CD4-positive, alpha-beta T cell treated with Interleukin-17A for 1 hour (primary cell): ENCODE measurements at regions not wholly inside any gene's neighbourhood (a gene's known extent, or its start where the extent isn't known, plus 50 kb on each side); places are given as distances from the start of the nearest gene placed in this dataset.

Source experiments
- DNase-seq: peaks from one replicate; pipeline ENCODE4 v3.0.0-alpha.2; 2020

DNA sequence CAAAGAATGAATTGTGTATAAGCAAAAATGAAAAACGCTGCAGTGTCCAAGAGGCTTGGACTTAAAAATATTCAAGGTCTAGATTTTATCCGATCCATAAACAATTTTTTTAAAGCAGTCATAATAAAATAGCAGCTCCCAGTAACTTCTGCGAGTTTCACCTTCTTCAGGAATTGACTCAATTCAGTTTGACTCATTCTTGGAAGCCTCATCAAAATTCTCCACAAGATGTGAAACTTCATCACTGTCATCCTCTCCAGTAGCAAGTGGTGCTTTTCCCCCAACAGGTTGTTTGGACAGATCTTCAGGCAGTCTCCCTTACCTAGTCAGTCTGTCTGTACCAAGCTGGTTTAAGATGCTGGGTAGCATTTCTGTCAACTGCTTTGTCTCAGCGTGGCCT, 93.5 kb upstream of the FOXG1 start:
- DNase-seq = no peak

DNA sequence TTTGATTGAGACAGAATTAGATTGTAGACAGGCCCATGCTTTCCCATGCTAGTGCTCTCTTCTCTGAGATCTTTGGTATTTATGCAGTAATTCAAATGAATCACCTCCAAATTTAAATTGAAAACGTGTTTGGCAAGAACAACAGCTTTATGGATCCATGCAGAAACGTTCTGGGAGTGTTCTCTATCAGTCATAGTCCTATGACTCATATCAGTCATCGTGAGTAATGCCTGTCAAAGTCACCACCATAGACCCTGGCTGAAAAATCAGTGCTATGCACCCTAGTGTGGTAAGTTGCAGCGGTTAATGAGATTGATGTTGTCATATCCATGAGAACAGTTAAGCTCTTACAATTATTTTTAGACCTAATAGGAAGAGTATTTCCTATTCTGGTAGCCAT, 90.1 kb upstream of the FOXG1 start:
- DNase-seq = no peak

DNA sequence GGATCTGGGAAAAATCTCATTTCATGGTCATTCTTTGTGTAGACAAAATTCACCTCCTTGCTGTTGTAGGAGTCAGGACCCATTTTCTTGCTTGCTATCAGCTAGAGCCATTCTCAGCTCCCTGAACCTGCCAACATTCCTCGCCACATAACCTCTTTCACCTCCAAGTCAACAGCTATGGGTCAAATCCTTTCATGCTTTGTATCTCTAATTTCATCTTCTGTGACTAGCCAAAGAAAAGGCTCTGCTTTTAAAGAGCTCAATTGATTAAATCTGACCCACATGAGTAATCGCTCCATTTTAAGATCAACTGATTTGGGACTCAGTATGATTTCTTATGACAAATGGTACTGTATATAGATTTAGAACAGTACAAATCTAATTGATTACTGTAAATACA, 89.2 kb upstream of the FOXG1 start:
- no peak for DNase-seq

DNA sequence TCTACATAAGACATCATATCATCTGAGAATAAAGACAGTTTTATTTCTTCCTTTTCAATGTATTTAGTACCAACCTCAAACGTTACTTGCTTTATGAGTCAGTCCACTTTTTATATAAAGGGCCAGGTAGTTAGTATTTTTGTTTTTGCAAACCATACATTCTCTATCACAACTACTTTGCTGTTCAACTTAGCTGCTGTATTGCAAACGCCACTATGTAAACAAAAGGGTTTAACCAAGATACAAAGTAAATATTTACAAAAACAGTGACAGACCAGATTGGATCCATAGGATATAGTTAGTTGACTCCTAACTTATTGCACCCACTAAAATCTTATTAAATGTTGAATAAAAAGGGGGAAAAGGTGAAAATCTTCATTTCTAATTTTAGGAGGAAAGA, 87.7 kb upstream of the FOXG1 start:
- no peak for DNase-seq

DNA sequence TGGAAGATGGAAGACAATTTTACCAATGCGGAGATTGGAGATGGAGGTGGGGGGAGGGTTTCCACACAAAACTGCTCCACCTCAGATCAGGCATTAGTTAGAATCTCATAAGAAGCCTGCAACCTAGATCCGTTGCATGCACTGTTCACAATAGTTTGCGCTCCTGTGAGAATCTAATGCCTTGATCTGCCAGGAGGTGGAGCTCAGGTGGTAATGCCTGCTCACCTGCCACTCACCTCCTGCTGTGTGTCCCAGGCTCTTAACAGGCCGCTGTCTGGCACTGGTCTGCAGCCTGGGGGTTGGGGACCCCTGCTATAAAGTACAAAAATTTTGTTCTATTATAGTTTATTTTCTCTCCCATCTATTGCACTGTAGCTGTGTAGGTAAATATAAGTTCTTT, 84.9 kb upstream of the FOXG1 start:
- no peak for DNase-seq

DNA sequence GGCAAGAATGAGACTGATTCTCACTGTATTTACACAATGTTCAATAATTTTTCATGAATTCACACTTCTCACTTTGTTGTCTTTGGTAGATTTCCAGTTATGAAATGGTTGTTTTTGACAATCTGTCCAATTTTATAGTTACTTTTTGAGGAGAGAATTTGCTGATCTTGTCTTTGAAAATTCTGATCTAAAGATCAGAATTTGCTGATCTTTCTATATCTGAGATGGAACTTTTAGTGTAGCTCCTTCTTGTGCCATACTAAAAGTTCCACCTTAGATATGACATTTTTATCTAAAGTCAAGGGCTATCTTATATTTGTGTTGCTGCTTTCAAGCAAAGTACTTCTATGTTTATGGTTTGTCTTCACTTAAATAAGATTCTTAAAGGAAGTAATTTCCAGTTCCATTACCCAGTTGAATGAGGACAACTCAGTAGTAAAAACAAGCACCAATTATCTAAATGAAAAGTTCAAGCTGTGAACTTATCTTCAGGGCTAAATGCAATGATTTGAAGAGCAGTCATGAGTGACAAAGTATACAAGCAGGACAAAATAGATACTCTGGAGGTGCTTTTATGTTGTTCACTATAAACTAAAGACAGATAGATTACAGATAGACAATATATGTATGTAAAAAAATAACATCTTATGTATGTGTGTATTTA, 76.4 kb upstream of the FOXG1 start:
- no peak for DNase-seq

DNA sequence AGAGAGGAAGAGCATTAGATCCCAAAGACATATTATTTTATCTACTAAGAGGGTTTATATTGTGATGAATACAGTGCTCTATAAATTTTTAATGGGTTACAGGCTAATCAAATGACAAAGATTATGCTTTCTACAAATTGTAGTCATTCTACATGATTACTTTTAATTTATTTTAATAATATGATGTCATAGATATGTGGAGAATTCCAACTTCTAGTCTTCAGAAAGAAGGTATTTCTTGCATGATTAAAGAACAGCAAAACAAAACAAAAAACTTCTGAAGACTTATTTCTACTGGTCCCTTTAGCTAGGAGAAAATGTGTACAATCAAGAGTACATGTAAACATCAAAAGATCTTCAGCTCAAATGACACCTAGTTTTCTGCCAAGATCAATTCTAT, 71.5 kb upstream of the FOXG1 start:
- DNase-seq = no peak

DNA sequence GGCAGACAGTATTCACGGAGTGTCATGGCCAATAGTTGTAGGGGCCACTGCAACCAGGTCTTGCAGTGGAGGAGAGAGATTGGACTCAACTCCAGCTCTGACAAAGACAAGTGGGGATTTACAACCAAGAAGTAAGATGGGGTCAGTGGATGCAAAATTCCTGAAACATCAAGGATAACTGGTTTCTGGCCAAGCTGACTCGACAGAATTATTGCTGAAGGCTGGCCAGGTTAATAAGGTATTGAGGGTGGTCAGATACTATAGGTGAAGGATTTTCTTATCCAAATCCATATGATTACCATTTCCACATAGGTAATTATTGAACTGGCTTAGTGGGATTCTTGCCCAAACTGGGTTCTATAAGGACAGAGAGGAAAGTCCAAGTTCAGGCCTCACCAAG, 64.9 kb upstream of the FOXG1 start:
- no peak for DNase-seq

DNA sequence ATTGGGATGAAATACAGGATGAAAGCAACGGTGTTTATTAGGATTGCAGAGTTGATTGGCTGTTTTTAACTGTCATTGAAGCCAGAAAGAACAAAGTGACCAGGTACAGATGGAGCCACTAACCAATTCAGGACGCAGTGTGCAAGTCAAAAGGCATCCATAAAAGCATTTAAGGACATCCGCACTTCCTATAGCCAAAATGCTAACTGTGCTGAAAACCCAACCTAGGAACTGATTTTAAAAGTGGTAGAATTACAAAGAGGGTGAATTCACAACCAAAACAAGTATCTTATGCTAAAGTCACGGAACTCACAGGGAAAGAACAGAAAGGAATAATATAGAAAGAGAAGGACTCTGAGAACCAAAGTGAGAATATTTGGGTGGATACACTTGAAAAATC, 63.1 kb upstream of the FOXG1 start:
- DNase-seq = no peak

DNA sequence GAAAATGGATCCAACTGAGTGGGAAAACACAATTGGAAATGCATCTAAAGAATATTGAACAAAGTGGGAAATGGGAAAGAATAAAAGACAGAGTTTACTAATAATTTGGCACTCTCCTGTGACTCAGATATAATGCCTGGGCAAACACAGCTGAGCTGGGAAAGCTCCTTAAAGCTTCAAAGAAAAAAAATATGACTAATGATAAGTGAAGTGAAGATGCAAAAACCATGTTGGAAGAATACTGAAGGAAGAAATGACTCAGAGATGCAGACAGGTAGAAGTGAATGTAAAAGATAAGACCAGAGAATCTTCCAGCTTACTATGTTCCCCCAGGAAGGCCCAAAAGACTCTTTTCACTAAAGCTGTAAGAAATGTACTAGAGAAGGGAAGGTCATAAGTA, 62.4 kb upstream of the FOXG1 start:
- no peak for DNase-seq

DNA sequence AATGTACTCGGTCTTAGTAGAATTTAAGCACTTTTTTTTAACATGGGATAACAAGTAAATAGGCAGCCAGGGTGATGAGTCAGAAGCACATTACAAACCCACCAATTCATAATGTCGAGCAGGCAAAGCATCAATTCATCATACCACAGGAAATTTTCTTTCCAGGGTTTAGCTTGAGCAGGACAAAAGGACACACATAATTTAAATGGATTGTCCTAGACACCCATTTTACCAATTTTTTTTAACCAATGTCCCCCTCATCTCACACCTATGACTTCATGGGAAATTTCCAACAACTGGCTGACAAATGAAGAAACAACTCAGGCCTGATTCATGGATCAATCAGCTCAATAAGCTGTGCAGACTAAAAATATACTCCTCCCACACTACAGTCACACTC, 58.8 kb upstream of the FOXG1 start:
- DNase-seq = no peak

DNA sequence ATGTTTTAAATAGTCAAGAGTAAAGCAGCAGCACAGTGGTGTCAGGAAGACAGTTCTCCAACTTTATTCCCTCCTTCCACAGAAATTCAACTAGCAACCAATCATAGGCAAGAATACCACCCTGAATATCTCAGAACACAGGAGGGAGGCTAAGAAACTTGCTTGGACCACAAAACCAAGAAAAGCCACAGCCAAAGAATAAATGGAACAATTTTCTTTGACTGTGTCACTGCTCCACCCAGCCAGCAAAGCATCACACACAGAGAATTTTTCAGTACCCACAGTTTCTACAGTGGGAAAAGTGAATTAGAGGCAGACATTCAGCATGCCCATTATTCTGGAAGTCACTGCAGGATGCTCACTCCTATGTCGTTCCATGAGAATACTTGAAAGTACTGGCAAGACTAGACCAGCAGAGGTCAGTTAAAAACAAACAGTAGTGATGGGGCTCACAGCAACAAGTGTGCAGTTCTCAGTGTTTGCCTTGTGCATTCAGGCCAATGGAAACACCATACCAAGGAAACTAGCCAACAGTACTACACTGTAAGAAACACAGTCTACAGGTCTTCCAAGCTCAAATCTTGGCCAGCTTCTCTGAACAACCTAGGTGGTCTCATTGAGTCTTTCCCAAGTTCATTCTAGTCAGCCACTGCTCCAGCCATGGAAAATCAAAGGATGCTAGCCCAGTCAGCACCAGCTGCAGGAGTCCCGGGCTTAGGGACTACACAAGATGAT, 56.8 kb upstream of the FOXG1 start:
- no peak for DNase-seq
